LNCAP (cell line): ENCODE measurements at regions not wholly inside any gene's neighbourhood (a gene's known extent, or its start where the extent isn't known, plus 50 kb on each side); places are given as distances from the start of the nearest gene placed in this dataset.

Experiments
- TF ChIP-seq, protein P1 (sequence below): fragments of 450-650 bp; IDR thresholded peaks from 2 replicates; pipeline ENCODE4 v1.5.1; 2017; ENCODE audit warnings: mild to moderate bottlenecking

DNA sequence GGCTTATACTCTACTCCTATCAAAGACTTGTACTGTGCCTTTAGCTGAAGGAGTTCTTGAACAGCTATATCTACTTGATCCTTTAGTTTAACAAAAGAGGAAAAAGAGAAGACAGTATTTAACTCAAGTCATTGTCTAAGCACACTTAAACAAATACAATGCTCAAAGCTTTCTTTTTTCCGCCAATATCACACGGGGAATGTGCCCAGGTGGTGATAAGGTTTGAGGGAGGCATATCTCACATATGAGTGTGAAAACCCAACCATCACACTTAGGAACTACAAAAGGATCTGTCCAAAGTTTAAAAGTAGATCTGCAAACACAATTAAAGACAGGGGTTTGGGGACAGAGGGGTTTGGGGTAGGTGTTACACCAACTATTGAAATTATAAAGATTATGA is 59.0 kb upstream of the SLC30A10 start:
- TF ChIP-seq, protein P1, sequence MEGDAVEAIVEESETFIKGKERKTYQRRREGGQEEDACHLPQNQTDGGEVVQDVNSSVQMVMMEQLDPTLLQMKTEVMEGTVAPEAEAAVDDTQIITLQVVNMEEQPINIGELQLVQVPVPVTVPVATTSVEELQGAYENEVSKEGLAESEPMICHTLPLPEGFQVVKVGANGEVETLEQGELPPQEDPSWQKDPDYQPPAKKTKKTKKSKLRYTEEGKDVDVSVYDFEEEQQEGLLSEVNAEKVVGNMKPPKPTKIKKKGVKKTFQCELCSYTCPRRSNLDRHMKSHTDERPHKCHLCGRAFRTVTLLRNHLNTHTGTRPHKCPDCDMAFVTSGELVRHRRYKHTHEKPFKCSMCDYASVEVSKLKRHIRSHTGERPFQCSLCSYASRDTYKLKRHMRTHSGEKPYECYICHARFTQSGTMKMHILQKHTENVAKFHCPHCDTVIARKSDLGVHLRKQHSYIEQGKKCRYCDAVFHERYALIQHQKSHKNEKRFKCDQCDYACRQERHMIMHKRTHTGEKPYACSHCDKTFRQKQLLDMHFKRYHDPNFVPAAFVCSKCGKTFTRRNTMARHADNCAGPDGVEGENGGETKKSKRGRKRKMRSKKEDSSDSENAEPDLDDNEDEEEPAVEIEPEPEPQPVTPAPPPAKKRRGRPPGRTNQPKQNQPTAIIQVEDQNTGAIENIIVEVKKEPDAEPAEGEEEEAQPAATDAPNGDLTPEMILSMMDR, result no peak

DNA sequence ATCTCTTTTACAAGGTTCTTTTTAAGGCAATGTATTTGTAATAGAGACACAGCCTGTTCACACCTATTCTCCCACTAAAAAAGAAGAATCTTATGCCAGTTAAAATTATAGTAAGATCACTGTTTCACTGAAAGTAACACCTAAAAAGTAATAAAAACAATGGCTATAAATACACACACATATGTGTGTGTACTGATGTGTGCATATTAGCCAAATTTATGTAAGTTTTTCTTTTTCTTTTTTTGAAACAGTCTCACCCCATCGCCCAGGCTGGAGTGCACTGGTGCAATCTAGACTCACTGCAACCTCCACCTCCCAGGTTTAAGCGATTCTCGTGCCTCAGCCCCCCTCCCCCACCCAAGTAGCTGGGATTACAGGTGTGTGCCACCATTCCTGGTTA is 56.8 kb upstream of the SLC30A10 start:
- TF ChIP-seq, protein P1, result no peak
